GM21717 (cell line): ENCODE measurements at regions not wholly inside any gene's neighbourhood (a gene's known extent, or its start where the extent isn't known, plus 50 kb on each side); places are given as distances from the start of the nearest gene placed in this dataset.

Experiments used
- ATAC-seq: cut with Tn5 transposase; IDR thresholded peaks from one replicate; pipeline ENCODE4 v1.9.1; 2021; ENCODE audit warnings: mild to moderate bottlenecking, moderate library complexity; ENCODE audit not compliant: unreplicated experiment

DNA sequence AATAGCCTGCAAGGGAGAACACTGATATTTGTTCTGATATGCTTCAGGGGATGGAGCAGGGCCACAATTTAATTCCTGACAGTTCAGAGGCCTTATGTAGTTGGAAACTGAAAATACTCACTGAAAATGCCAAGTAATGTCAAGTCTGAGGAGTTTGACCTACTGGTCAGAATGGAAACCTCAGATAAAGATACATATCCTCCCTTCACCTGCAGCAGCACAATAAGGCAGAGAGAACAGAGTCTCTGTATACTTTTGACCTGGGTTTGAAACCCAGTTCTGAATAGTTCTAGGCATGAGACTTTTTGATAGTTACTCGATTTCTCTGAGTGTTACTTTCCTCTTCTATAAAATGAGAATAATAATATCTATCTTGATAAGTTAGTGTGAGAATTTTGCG is 65.8 kb upstream of the TRPC5 start:
- no peak for ATAC-seq

- no peak for ATAC-seq
These were observed 64.6 kb upstream of the TRPC5 start for GRCh38 chrX:112147206-112147605.

GRCh38 chrX:112137276-112137675 is 54.7 kb upstream of the TRPC5 start:
- no peak for ATAC-seq
